Thyroid gland (tissue), 4 donors: ENCODE measurements at regions not wholly inside any gene's neighbourhood (a gene's known extent, or its start where the extent isn't known, plus 50 kb on each side); places are given as distances from the start of the nearest gene placed in this dataset.
"Not testable (repeated sequence)": the region's sequence is repeated elsewhere in the genome, so short reads cannot be mapped to it uniquely, and the experiment has no call there.

ENCODE experiments used
- DNase-seq, 2 donors: peaks; one replicate each; pipeline ENCODE4 v3.0.0-alpha.2; 2019
- H3K27ac ChIP-seq, 3 donors: fragments of 200-600 bp; sonication (generic); 1 replicate in 2 of 3; 2 replicates in 1 of 3; pipeline ENCODE4 v1.5.1; 2016 to 2019; ENCODE audit warnings: mild to moderate bottlenecking in 1 of 3, moderate library complexity in 1 of 3
- H3K27me3 ChIP-seq: fragments of 200-600 bp; sonication (generic); one replicate; pipeline ENCODE4 v1.5.1; 2019
- H3K36me3 ChIP-seq, 2 donors: fragments of 200-600 bp; sonication (generic); one replicate each; pipeline ENCODE4 v1.5.1; 2016 to 2019
- H3K4me1 ChIP-seq, 2 donors: fragments of 200-600 bp; sonication (generic); one replicate each; pipeline ENCODE4 v1.5.1; 2017 to 2019
- H3K4me3 ChIP-seq, 3 donors: fragments of 200-600 bp; sonication (generic); replicated peaks in 1 of 3; 1 replicate in 2 of 3; 2 replicates in 1 of 3; pipeline ENCODE4 v1.5.1; 2016; ENCODE audit warnings: mild to moderate bottlenecking in 1 of 3
- H3K9me3 ChIP-seq: fragments of 200-600 bp; sonication (generic); one replicate; pipeline ENCODE4 v1.5.1; 2017
- POLR2A ChIP-seq, 2 donors: fragments of 450-650 bp; IDR thresholded peaks; one replicate each; pipeline ENCODE4 v1.6.1; 2017; ENCODE audit warnings: antibody characterized with exemption in 2 of 2, mild to moderate bottlenecking in 2 of 2, moderate library complexity in 1 of 2
- WGBS, 2 donors: methylation state at CpG; one replicate each; pipeline ENCODE4 v1.1.5; 2017; 5-methylcytosine and 5-hydroxymethylcytosine counted together
- intact Hi-C: fragments of 100-400 bp; cut with DNase I; formaldehyde crosslinking; loops from one replicate; pipeline ENCODE4 v1.15.1; 2023
- TF ChIP-seq, protein P1 (sequence below), 6 experiments: fragments of 200-600 bp in 3 of 6; fragments of 450-650 bp in 3 of 6; sonication (generic) in 3 of 6; IDR thresholded peaks; one replicate each; pipeline ENCODE4 v1.5.1; 2016 to 2019; ENCODE audit warnings: antibody characterized with exemption in 6 of 6, mild to moderate bottlenecking in 2 of 6, inconsistent platforms in 1 of 6, moderate library complexity in 1 of 6

DNA sequence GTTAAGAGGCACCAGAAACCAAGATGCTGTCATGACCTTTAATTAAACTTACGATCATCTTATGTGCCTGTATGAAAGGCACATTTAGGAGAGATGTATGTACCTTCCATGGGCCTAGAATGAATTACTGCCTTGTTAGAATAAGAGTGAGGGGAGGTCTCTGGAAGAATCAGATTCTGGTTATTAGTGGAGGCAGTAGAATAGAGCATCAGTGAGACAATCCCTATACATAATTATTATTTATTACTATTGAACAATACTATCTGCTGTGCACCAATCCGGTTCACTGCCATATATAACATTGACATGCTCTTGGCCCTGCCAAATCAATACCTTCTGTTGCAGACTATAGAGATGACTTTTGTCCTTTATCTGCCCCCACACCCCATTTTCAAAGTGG, 776.5 kb downstream of the DHX35 start:
- H3K36me3 ChIP-seq: no peaks in the 10 kb centered on the region
- no peaks in the 10 kb centered on the region for H3K9me3 ChIP-seq
- no peak overlapping the region for H3K27ac ChIP-seq
- intact Hi-C loops: no loop called here
- no peak for DNase-seq
- WGBS, 2 donors: 91% methylated on average over 2 of the region's 2 CpGs
- TF ChIP-seq POLR2A (IDR thresholded peaks at IDR 0.05): no peak
- TF ChIP-seq, protein P1, sequence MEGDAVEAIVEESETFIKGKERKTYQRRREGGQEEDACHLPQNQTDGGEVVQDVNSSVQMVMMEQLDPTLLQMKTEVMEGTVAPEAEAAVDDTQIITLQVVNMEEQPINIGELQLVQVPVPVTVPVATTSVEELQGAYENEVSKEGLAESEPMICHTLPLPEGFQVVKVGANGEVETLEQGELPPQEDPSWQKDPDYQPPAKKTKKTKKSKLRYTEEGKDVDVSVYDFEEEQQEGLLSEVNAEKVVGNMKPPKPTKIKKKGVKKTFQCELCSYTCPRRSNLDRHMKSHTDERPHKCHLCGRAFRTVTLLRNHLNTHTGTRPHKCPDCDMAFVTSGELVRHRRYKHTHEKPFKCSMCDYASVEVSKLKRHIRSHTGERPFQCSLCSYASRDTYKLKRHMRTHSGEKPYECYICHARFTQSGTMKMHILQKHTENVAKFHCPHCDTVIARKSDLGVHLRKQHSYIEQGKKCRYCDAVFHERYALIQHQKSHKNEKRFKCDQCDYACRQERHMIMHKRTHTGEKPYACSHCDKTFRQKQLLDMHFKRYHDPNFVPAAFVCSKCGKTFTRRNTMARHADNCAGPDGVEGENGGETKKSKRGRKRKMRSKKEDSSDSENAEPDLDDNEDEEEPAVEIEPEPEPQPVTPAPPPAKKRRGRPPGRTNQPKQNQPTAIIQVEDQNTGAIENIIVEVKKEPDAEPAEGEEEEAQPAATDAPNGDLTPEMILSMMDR (IDR thresholded peaks at IDR 0.05): no peak
- no peaks in the 10 kb centered on the region for H3K27me3 ChIP-seq
- no peaks in the 10 kb centered on the region for H3K4me1 ChIP-seq
- no peak overlapping the region for H3K4me3 ChIP-seq

DNA sequence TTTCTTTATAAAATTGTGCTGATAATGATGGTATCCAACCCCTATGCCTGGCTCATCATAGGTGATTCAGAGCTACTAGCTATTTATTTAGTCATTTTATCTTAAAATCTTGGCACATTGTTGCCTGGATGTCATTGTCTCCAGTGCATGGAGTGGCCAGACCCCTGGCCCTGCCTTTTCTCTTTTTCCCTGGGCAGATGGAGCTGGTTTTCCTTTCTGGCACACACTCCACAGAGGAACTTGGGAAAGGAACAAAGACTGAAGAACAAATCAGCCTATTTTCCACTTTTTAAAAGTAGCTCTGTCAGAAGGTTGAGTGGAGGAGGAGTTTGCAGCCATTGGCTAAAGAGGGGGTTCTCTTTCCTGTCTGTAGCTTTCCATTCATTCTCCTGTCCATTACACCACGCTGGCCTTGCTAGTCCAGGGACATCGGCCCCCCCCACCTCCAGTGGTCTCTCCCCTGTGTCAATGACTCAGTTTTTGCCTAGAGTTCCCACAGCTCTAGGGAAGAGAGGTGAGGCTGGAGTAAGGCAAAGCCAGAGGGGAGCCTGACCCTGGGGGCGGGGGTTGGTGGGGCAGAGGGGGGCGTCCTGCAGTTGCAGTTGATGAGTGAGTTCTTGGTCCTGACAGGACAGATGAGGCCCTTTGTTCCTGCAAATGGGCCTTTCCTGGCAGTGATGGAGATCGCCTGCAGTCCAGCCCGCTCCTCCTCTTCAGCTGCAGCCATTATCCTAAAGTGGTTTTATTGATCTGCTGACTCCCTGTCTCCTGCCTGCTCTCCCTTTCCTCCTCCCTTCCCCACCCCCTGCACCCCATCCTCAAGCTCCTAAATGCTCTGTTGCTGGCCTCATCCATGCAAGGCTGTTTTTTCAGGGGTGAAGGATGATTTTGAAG, 774.5 kb downstream of the DHX35 start:
- 65 to 66% methylated on average over 6 of the region's 6 CpGs for WGBS, 2 donors

DNA sequence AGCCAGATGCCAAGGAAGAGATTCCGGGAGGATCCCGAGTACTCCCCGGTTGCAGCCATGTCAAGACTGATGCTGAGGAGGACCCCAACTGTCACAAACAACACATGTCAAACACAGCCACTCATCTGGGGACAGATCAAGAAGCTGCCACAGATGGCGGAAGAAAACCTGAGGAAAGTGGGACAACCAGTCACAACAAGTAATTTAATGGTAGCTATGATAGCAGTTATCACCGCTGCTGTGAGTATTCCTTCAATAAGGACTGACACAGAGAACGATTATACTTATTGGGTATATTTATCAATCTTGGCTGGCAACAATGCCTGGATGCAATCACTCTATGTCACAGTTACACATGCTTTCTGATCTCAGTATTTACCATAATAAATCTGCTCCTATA, 763.4 kb downstream of the DHX35 start:
- DNase-seq, H3K4me1 ChIP-seq, H3K9me3 ChIP-seq, H3K27me3 ChIP-seq, H3K27ac ChIP-seq, H3K4me3 ChIP-seq, H3K36me3 ChIP-seq, intact Hi-C loops: not testable (repeated sequence)
- whole genome bisulfite sequencing, 2 donors: 93 to 96% methylated on average over 6 of the region's 6 CpGs

More for the DNA sequence above, 774.5 kb downstream of the DHX35 start:
- Histone ChIP-seq H3K4me3 (no peak overlapping the region), H3K9me3 (no peaks in the 10 kb centered on the region), H3K27me3 (no peaks in the 10 kb centered on the region), H3K27ac (no peak overlapping the region), H3K36me3 (no peaks in the 10 kb centered on the region), H3K4me1 (no peaks in the 10 kb centered on the region)
- TF ChIP-seq POLR2A (IDR thresholded peaks at IDR 0.05): no peak
- TF ChIP-seq, protein P1 (IDR thresholded peaks at IDR 0.05): no peak
- intact Hi-C loops: no loop called here
- DNase-seq: no peak

DNA sequence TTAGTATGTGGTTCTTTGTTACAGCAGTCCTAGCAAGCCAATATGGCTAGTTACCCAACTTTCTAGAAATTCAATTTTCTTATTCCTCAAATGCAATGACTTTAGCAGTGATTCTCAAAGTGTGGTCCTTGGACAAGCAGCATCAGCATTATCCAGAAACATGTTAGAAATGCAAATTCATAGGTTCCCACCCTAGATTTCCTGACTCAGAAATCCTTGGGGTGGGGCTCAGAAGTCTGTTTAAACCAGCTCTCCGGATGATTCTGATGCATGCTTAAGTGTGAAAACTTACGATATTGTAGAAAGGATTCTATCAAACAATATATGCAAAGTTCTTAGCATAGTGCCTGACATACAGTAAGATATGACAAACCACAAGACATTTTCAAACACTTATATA, 757.1 kb downstream of the DHX35 start:
- no peaks in the 10 kb centered on the region for H3K9me3 ChIP-seq
- no peak overlapping the region for H3K4me3 ChIP-seq
- no peaks in the 10 kb centered on the region for H3K36me3 ChIP-seq
- TF ChIP-seq, protein P1 (IDR thresholded peaks at IDR 0.05): no peak
- no peaks in the 10 kb centered on the region for H3K27me3 ChIP-seq
- no peaks in the 10 kb centered on the region for H3K4me1 ChIP-seq
- intact Hi-C loops: no loop called here
- 91 to 94% methylated on average over 2 of the region's 2 CpGs for WGBS, 2 donors
- DNase-seq: no peak
- no peak overlapping the region for H3K27ac ChIP-seq

DNA sequence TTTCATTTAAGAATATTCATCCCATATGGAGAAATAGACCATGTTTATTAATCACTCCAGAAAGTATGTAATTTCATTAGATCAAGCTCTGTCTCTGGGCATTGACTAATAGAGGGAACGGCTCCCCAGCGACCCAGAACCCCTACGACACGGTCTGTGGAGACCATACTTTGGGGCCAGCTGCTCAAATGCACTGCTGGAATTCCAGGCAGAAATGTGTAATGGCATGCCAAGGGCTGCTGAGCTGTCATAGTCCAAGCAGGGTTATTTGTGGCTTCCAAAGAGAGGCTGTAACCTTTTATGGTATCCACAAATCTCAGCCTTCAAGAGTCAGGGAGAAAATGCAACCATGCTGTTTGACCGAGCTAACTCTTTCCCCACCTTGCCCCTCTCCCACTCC, 755.8 kb downstream of the DHX35 start:
- WGBS, 2 donors: 86 to 87% methylated on average over 5 of the region's 5 CpGs
- TF ChIP-seq POLR2A (IDR thresholded peaks at IDR 0.05): no peak
- TF ChIP-seq, protein P1 (IDR thresholded peaks at IDR 0.05): no peak
- Histone ChIP-seq H3K27me3 (no peaks in the 10 kb centered on the region), H3K27ac (no peak overlapping the region), H3K4me3 (no peak overlapping the region), H3K9me3 (no peaks in the 10 kb centered on the region), H3K36me3 (no peaks in the 10 kb centered on the region), H3K4me1 (no peaks in the 10 kb centered on the region)
- DNase-seq: no peak
- intact Hi-C loops: no loop called here
